HFFc6 (cell line): ENCODE measurements at regions not wholly inside any gene's neighbourhood (a gene's known extent, or its start where the extent isn't known, plus 50 kb on each side); places are given as distances from the start of the nearest gene placed in this dataset.
A peak's percentile ranks its signal among the peaks of the same experiment; 100 is the strongest.

Experiments
- DNase-seq: peaks from one replicate; pipeline ENCODE4 v3.0.0-alpha.2; 2018
- H3K27ac Mint-ChIP-seq: 2 replicates; pipeline ENCODE4 v1.8.0; 2020; ENCODE audit warnings: mild to moderate bottlenecking, mixed read lengths
- H3K27me3 Mint-ChIP-seq: 2 replicates; pipeline ENCODE4 v1.8.0; 2021; ENCODE audit warnings: mild to moderate bottlenecking, moderate library complexity, mixed read lengths; ENCODE audit not compliant: insufficient read depth
- H3K36me3 Mint-ChIP-seq: 2 replicates; pipeline ENCODE4 v1.8.0; 2021; ENCODE audit warnings: low read depth, mixed read lengths
- H3K4me1 Mint-ChIP-seq: 2 replicates; pipeline ENCODE4 v1.8.0; 2020; ENCODE audit warnings: low read depth, mixed read lengths
- H3K4me3 Mint-ChIP-seq: 2 replicates; pipeline ENCODE4 v1.8.0; 2020; ENCODE audit warnings: mild to moderate bottlenecking, moderate library complexity, mixed read lengths
- H3K9me3 Mint-ChIP-seq: 2 replicates; pipeline ENCODE4 v1.8.0; 2020; ENCODE audit warnings: mild to moderate bottlenecking, mixed read lengths
- CTCF ChIP-seq: fragments of 200-600 bp; sonication (generic); IDR thresholded peaks from 2 replicates; pipeline ENCODE4 v1.5.0; 2021; ENCODE audit warnings: antibody characterized with exemption, mild to moderate bottlenecking

- TF ChIP-seq CTCF: no peak
- H3K4me1 Mint-ChIP-seq: no peaks in the 10 kb centered on the region
- H3K27ac Mint-ChIP-seq: no peak overlapping the region
- no peaks in the 10 kb centered on the region for H3K27me3 Mint-ChIP-seq
- H3K36me3 Mint-ChIP-seq: no peaks in the 10 kb centered on the region
- H3K4me3 Mint-ChIP-seq: no peak overlapping the region
- no peak for DNase-seq
- no peaks in the 10 kb centered on the region for H3K9me3 Mint-ChIP-seq
Observed at GRCh38 chrX:81348388-81348787, 146.5 kb downstream of the SH3BGRL start.

- H3K4me1 Mint-ChIP-seq: no peaks in the 10 kb centered on the region
- no peaks in the 10 kb centered on the region for H3K27me3 Mint-ChIP-seq
- no peak for TF ChIP-seq CTCF
- H3K36me3 Mint-ChIP-seq: no peaks in the 10 kb centered on the region
- no peak for DNase-seq
- H3K4me3 Mint-ChIP-seq: no peak overlapping the region
- no peak overlapping the region for H3K27ac Mint-ChIP-seq
- no peaks in the 10 kb centered on the region for H3K9me3 Mint-ChIP-seq
Observed at GRCh38 chrX:81354954-81355353, 153.1 kb downstream of the SH3BGRL start.

GRCh38 chrX:81355436-81355835 lies 153.5 kb downstream of the SH3BGRL start:
- H3K27me3 Mint-ChIP-seq: no peaks in the 10 kb centered on the region
- H3K4me3 Mint-ChIP-seq: no peak overlapping the region
- TF ChIP-seq CTCF: no peak
- H3K4me1 Mint-ChIP-seq: no peaks in the 10 kb centered on the region
- H3K36me3 Mint-ChIP-seq: no peaks in the 10 kb centered on the region
- no peak for DNase-seq
- H3K9me3 Mint-ChIP-seq: no peaks in the 10 kb centered on the region
- H3K27ac Mint-ChIP-seq: no peak overlapping the region

- no peak for DNase-seq
- no peak overlapping the region for H3K27ac Mint-ChIP-seq
- TF ChIP-seq CTCF: no peak
- no peaks in the 10 kb centered on the region for H3K36me3 Mint-ChIP-seq
- H3K4me3 Mint-ChIP-seq: no peak overlapping the region
- peaks cover 1% of the 10 kb centered on the region; the same call in 1 of the 2 replicates for H3K27me3 Mint-ChIP-seq
- no peaks in the 10 kb centered on the region for H3K4me1 Mint-ChIP-seq
- no peaks in the 10 kb centered on the region for H3K9me3 Mint-ChIP-seq
Observed at GRCh38 chrX:81367291-81367690, 165.4 kb downstream of the SH3BGRL start.

GRCh38 chrX:81377329-81377728 lies 175.4 kb downstream of the SH3BGRL start:
- Mint-ChIP-seq H3K27ac (no peak overlapping the region), H3K4me1 (0 out of 2 replicates have a peak, but pooled peaks cover 5% of the 10 kb centered on the region), H3K36me3 (no peaks in the 10 kb centered on the region), H3K4me3 (no peak overlapping the region), H3K9me3 (no peaks in the 10 kb centered on the region), H3K27me3 (peaks cover 2% of the 10 kb centered on the region; the same call in 1 of the 2 replicates)
- TF ChIP-seq CTCF: peak; percentile 78
- DNase-seq: peak; percentile 7

- TF ChIP-seq CTCF: no peak
- Mint-ChIP-seq H3K4me3 (no peak overlapping the region), H3K4me1 (0 out of 2 replicates have a peak, but pooled peaks cover 5% of the 10 kb centered on the region), H3K36me3 (no peaks in the 10 kb centered on the region), H3K27ac (no peak overlapping the region), H3K9me3 (no peaks in the 10 kb centered on the region), H3K27me3 (peaks cover 2% of the 10 kb centered on the region; the same call in 1 of the 2 replicates)
- no peak for DNase-seq
Observed at GRCh38 chrX:81378560-81378959, 176.7 kb downstream of the SH3BGRL start.
